Astrocyte of the cerebellum (primary cell): ENCODE measurements at regions not wholly inside any gene's neighbourhood (a gene's known extent, or its start where the extent isn't known, plus 50 kb on each side); places are given as distances from the start of the nearest gene placed in this dataset.

Experiments used
- DNase-seq: peaks from one replicate; pipeline ENCODE4 v3.0.0-alpha.2; 2011; ENCODE audit warnings: low read depth
- H3K4me3 ChIP-seq: 2 replicates; pipeline ENCODE4 v1.5.1; 2011; ENCODE audit warnings: mild to moderate bottlenecking, low read depth, low read length, moderate library complexity
- CTCF ChIP-seq: IDR thresholded peaks from 2 replicates; pipeline ENCODE4 v1.5.1; 2012; ENCODE audit warnings: low read length, low read depth, moderate library complexity, mild to moderate bottlenecking; ENCODE audit errors: missing control alignments
- in situ Hi-C: cut with HindIII; loops from 2 replicates; pipeline ENCODE4 v1.10.0; 2017; ENCODE audit warnings: low sequenced_read_pairs

GRCh38 chr14:95635051-95635450, 51.2 kb upstream of the TCL1B start:
- in situ Hi-C loops: loop anchor here (5.0 kb wide), 1 partner anchor 52 kb away; the partner anchor contains the start of gene TCL1B
- H3K4me3 ChIP-seq: no peak overlapping the region
- DNase-seq: no peak
- no peak for TF ChIP-seq CTCF
